ENCODE measurements at regions not wholly inside any gene's neighbourhood (a gene's known extent, or its start where the extent isn't known, plus 50 kb on each side); places are given as distances from the start of the nearest gene placed in this dataset.
A peak's percentile ranks its signal among the peaks of the same experiment; 100 is the strongest.

DNA sequence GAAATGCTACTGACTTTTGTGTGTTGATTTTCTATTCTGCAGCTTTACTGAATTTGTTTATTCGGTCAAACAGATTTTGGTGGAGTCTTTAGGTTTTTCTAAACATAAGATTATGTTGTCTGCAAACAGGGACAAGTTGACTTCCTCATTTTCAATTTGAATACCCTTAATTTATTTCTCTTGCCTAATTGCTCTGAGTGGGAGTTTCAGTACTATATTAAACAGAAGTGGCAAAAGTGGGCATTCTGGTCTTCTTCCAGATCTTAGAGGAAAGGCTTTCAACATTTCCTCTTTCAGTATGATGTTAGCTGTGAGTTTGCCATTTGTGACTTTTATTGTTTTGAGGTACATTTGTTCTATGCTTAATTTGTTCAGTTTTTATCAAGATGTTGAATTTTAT lies 268.5 kb downstream of the WNT5A start:
- DNase-seq: no peak

DNA sequence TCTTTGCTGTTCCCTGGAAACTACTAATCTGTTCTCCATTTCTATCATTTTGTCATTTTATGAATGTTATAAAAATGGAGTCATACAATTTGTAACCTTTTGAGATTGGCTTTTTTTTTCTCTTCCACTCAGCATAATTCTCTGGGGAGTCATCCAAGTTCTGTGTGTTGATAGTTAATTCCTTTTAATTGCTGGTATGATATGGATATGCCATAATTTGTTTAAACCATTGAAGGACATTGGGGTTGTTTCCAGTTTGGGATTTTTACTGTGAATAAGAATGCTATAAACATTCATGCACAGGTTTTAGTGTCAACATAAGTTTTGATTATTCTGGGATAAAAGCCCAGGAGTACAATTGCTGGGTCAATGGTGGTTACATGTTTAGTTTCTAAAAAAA lies 279.4 kb downstream of the WNT5A start:
- DNase-seq: no peak

DNA sequence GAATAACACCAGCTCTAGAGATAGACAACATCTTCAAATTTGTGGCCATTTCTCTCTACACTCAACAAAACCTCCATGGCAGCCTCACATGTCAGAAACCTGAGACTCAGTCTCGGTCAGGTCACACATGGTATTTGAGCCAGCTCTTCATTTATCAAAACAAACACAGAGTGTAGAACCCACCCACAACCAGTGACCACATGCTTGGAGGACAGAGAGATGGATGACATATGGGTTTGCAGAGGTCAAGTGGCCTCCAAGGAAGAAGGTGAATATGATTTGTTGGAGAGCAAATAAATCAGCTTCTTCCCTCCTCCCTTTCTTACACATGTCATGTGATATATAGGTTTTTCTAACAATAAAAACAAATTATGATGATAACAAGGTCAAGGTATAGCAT lies 278.1 kb upstream of the LRTM1 start:
- no peak for DNase-seq

DNA sequence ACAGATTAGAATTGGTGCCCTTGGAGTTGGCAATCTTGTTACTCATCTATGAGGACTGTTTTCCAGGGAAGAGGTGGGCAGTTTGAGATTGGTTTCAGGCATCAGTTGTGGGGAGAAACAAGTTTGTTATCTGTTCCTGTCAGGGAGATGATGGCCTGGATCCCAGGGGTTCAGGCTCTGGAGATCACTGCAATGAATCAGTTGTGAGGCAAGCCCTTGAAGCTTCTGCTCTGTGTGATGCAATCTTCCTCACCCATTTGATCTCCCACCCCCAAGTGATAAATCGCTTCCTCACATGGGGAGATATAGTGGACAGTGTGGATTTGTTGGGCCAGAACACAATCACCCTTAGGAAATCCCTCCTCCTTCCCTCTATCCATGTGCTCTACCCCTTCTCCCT lies 276.6 kb upstream of the LRTM1 start:
- no peak for DNase-seq

DNA sequence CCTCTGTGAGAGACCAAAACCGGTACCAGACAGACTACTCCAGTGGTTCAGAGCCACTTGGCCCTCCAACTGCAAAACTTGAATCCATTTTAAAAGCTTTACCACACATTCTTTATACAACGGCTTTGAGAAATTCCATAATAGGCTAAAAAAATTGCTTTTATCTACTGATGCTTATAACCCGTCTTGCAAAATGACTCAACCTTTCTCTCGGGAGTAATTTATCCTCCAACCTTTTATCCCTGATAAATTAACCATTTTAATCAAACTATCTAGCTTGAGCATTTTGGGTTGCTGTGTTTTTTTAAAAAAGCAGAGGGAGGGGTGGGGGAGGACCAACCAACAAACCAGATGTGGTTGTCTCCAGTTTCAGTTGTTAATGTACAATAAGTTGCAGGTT lies 275.7 kb upstream of the LRTM1 start:
- no peak for DNase-seq

DNA sequence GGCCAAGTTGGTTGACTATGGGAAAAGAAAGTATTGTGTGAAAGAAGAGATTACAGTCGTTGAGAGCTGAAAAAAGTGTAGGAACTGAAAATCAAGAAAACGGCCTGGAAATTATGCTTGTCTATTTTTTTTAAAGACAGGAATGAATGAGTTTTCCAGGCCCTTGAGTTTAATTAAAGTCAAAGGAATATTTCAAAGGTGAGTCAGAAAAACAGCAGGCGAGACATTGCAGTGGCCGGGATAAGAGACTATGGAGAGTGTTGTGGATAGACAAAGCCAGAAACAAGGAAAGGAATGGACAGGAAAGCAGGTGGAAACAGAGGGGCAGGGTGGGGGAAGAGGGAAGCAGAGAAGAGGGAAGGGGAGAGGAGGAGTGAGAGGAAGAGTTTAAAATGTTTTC lies 275.1 kb upstream of the LRTM1 start:
- no peak for DNase-seq

DNA sequence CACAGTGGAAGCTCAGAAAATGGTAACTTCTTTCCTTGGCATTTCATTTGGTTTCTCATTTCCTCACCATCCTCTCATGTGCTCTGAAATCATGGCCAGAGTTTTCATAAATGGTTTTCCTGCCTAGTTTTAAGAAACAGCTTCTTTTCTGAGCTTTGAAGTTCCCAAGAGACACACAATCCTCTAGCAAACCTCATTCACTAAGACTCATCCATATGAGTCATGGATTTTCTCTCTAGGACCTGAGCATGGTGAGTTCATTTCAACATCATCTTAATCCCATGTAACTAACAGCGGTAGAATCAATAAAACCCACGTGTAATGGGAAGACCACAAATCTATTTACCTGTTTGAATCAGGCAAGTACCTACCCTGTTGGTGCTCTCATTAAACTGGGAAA lies 274.5 kb upstream of the LRTM1 start:
- no peak for DNase-seq

DNA sequence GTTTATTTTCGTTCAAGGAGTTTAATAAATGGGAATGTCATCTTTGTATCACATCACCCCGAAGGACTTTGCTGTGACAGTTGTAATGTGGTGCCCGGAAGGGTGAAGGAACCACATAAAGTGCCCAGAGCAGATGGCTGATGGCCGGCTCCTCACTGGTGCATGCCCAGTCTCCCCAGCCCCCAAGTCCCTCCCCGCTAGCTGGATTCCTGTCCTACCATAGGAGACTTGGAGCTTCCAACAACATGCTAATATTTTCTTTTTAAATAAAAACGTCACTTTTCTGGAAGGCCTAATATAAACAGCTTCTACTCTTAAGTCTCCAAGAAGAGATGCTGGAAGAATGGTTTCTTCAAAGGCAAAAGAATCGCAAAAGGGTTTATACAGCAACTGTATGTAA lies 273.9 kb upstream of the LRTM1 start:
- no peak for DNase-seq

DNA sequence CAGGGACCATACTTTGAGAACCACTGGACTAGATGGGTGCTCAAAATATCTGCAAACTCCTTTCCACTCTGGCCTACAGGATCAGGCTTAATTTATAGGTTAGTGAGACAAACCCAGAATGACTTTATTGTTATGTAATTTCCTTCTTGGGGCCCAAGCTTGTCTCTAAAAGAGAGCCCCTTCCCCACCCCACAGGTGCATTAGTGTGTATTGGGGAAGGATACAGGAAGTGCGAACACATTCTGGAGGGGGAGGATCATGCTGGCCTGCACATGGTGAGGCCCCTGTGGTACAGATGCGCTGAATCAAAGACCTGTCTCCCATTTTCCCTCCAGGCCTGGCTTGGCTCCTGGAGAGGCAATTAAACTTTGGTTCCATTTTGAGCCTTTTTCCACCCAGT lies 273.0 kb upstream of the LRTM1 start:
- DNase-seq: no peak

DNA sequence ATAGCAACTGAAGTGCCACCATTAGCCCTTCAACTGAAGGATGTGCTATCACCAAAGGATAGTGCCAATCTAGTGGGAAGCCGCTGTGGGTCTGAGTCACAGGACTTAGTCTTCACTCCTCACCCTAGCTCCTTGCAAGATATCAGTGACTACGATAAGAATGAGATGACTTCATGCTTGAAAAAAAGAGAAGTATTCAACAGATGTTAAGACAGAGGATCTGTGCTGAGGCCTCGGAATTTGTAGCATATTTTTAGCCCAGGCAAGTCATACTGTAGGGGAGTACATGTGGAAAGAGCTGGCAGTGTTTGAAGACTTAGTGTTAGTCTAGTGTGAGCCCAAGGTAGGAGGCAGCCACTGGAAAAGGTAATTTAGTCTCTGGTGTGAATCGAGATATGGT lies 270.7 kb upstream of the LRTM1 start:
- no peak for DNase-seq

DNA sequence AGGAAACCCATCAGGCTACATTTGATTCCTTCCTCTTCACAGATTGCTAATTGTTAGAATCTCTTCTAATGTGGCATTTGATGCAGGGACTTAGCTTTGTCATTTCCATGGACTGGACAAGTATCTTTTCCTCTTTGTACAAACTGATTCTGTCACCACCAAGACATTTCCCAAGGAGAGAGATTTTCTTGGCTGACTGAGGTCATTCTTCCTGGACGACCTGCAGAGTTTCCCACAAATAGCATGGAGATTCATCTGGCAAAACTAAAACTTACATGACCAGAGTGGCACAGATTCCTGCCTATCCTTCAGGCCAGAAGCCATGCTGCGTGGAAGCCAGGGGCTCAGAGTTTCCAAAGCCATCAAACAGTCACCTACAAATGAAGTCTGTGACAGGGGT lies 269.2 kb upstream of the LRTM1 start:
- DNase-seq: no peak

DNA sequence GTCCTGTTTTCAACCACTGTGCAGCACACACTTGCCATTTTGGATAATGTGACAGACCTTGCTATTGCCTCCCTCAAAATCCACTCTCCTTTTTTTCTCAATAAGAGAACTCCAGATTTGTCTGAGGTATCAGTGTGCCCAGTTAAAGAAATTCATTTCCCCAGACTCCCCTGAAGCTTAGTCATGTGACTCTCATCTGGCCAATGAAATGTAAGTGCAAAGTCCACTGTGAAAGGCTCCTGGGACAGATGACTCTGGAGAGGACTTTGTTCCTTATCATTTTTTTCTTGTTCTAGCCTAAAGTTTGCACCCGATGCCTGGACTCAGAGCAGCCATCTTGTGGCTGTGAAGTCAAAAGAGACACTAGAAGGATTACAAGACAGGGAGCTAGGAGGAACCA lies 268.6 kb upstream of the LRTM1 start:
- no peak for DNase-seq

DNA sequence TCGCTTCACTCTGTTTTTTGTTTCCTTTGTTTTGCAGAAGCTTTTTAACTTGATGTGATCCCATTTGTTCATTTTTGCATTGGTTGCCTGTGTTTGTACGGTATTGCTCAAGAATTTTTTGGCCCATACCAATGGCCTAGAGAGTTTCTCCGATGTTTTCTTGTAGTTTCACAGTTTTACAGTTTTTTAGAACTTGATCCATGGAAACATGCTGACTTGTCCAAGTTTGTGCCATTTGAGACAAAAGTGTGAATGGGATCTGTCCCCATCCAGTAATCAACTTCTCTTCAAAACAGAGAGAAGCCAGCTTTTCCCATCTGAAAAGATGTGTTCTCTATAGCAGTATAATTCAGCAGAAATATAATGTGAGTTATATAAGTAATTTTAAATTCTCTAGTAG lies 266.5 kb upstream of the LRTM1 start:
- no peak for DNase-seq

DNA sequence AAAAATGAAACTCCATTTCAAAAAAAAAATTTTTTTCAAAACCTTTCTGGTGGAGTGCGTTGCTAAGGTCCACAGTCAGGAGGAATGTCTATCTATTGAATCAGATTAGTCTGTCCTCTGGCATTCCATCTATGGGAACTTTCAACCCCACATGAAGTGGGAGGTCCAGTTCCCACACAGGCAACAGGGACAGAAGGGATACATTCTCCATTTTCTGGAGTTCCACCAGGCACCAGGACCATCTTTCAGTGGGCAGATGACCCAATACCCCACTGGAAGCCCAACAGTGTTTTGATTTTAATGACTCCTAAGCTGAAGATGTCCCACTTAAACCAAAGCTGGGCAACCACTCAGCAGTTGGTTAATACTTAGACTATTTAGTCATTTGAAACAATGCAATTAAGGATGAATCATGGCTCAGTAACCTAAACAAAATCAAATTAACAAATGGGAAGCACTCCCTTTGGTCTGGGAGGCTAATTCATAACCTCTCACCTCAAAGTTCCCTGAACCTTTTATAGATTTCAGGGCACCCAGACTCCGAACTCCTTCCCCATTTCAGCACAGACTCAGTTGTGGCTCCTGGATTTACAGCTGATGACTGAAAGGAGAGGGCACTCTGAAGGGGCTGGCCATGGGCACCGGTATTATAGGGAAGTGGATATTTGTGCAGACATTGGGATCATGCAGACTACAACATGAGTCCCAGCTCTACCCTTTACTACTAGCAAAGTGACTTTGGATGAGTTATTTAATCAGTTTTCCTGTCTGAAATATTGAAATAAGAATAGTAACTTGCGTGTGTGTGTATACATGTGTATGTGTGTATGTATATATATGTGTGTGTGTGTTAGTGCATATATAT lies 264.3 kb upstream of the LRTM1 start:
- DNase-seq: no peak

DNA sequence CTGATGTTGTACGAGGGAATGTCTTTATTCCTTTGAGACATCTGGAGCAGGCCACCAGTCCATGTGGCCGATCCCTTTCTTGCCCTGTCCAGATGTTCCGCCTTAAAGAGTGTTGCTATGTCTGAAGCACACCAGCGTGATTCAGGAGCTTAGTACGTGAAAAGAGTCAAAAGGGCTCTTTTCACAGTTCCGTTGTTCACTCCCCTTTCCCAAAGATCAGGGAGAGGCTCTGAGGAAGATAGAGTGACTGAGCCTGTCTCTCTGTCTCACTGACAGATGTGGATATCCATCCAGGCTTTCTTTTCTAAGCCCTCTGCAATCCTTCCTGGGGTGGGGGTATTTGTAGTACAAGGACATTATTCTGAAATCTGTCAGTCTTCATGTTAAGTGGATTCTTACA lies 262.5 kb upstream of the LRTM1 start:
- DNase-seq: no peak

DNA sequence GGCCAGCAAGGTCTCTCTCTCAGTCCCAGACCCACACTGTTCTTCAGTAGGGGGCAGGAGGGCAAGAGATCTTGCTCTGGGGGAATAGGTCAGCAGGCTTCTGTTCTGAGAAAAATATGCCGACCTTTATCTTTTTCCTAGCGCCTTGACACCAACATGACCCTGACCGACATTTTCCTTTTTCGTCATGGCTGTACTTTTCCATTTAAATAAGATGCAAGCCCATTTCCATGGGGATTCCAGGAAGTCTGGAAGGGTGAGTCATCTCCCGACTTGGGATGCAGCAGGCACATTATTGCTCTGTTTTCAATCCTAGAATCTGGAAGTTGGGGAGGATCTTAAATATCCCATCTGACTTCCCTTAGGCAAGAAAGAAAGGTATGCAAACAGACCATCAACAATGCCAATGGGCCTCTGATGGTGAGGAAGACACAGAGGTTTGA lies 261.5 kb upstream of the LRTM1 start:
- DNase-seq: no peak

DNA sequence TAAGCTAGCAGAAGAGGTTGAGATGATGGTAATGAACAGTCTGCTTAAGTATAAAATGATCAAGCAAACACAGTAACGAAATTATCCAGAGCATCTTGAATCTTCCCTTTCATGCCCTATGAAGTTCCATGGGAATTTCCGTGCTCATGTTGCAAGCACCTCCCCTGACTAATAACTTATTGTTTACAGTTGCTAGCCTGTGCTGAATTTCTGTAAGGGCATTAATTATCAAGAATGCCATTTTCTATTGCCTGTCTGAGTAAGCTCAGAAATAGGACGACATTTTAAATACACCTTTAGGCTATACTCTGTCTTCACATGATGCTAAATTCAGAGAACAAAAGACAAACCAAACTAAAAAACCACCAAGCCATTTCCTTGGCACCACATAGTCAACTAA lies 257.5 kb upstream of the LRTM1 start:
- no peak for DNase-seq

DNA sequence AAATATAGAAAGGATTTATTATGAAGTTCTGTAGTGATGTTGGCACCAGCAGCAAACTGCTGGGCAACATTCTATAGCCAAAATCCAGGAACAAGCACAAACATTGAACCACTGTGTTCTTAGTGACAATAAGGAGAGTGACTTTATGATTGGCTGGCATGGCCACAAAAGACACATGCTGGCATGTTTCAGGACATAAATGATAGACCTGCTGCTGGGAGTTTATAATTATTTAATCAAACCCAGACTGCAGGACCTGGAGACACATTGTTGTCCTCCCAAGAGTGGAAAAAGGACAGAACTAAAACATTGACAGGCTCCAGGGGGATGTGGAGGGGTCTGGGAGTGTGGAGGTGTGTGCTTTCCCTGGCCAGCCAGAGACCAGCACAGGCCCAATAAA lies 255.3 kb upstream of the LRTM1 start:
- no peak for DNase-seq

DNA sequence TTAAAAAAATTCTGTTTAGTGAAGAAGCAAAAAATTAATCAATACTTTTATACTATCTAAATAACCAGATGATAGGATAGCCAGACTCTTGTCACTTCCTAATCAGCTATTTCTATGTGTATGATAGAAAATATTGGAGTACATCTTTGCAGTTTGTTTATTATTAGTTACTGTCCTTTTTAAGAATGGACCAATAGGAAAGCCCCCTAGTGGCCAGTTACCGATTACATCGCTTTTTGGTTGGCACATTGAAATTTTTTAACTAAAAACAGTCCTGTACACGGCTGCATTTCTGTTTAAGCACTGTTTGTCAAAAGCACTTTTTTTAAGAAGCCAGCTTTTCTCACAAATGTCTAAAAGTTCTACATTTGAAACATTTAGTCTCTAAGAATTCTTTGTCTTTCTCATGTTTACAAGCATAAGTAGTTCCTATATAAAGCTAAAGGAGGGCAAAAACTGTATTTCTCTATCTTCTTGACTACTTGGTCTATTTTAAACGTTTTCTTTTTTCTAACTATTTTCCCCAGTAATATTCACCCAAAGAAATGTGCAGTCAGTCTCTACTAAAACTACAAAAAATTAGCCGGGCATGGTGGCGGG lies 253.2 kb upstream of the LRTM1 start:
- peak; percentile 0 to 10 for DNase-seq

DNA sequence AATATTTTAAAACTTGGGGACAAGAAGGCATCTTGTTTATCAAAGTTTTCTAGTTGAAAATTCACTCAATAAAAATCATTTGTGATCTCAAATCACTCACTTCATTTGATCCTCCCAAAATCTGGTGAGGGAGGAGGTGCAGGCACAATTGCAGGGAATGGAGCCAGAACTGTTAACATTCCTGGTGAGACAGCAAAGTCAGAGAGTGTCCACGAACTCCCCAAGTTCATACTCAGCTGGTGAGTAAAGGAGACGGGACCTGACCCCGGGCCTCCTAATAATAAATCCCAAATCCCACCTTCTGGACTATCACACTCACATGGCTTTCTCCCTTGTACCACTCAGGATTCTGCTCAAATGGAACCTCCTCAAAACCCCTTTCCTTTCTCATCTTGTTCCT lies 252.3 kb upstream of the LRTM1 start:
- DNase-seq: no peak

DNA sequence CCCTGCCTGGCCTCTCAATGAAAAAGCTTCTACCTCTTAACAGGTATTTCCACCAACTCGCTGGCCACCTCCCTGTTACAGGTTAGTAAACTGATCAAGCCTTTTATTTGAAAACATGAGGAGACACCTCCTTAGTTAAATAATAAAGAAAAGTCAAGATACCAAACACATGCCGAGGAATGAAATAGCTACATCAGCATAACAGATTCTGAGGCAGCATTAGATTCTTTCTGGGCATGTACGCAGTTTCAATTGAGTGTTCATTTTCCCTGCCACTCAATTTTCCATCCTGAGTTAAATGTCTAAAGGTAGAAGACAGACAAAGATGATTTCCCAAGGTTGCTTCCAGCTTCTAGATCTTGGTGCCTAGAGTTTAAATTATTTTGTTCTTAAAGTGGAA lies 250.5 kb upstream of the LRTM1 start:
- DNase-seq: no peak

DNA sequence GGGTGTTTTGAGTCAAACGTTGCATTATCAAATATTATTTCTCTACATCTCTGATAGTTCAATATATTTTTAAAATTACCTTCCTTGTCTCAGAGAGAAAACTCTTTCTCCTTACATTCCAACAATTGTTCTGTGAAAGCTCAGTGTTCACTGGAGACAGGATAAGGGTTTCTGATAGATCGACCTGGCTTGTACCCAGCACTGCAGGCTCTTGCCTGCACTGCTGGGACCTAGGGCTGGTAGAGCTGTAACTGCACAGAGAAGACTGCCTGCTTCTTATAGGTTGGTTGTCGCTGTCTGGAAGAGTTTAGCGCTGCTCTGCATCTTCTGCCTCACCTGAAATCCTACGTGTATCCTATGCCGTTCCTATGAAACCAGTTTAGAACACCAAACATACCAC lies 249.9 kb upstream of the LRTM1 start:
- no peak for DNase-seq

DNA sequence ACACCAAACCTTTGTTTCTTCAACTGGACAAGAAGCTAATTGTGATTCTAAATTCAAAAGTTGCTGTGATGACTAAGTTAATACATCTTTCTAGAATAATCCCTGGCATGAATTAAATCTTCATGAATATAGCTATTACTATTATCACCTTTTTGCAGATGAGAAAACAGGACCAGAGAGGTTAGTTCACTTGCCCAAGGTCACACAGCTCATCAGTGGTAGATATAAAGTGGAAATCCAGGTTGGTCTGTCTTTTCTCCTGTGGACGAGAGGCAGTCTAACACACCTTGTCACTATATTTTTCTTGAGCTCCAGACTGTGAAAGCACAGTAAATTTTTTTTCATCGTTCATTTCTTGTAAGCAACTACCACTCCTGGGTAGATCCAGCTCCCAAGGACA lies 247.6 kb upstream of the LRTM1 start:
- no peak for DNase-seq

DNA sequence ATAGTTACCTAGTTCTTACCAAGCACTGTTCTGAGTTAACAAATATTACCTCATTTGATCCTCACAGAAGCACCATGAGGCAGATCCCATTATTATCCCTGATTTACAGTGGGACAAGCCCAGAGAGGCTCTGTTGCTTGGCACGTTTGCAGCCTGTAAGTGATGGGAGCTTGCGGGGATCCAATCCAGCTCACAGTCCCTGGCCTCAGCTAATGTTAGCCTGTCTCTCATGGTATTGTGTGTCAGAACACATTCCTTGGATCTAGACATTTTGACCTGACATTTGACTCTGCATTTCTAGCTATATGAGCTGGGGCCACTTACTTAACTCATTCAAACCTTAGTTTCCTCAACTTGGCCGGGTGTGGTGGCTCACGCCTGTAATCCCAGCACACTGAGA lies 246.9 kb upstream of the LRTM1 start:
- DNase-seq: no peak

DNA sequence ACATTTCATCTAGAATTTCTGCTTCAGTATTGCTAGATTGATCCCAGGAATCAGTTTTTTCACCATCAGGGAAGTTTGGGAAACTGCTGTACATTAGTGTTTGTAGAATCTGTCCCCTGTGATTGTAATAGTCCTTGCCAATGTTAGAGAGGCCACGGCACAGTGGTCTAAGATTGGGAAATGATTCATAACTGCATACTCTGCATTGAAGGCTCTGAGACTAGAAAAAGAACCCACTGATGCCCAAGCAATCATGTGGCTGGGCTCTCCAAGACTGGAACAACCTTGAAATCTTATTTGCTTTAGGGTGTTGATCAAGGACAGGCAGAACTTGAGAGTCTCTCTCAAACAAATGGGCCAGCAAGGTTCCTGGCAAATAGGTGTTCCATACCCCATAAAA lies 245.6 kb upstream of the LRTM1 start:
- DNase-seq: no peak

All from activated CD4-positive, alpha-beta T cell treated with anti-CD3 and anti-CD28 coated beads, Interleukin-2, amount 50 U/mL, for 48 hours (primary cell).